Lower lobe of right lung (tissue), 2 donors: ENCODE measurements at regions not wholly inside any gene's neighbourhood (a gene's known extent, or its start where the extent isn't known, plus 50 kb on each side); places are given as distances from the start of the nearest gene placed in this dataset.

Experiments used
- ATAC-seq, 2 donors: fragments of 200-7000 bp; cut with Tn5 transposase; one replicate each; pipeline ENCODE4 v1.9.1; 2020 to 2022; ENCODE audit warnings: mild to moderate bottlenecking in 2 of 2, moderate library complexity in 2 of 2
- DNase-seq: peaks from one replicate; pipeline ENCODE4 v3.0.0-alpha.2; 2020
- H3K27ac ChIP-seq: fragments of 200-600 bp; one replicate; pipeline ENCODE4 v1.8.0; 2022
- H3K27me3 ChIP-seq: fragments of 200-600 bp; one replicate; pipeline ENCODE4 v1.8.0; 2022; ENCODE audit warnings: low read depth
- H3K36me3 ChIP-seq: fragments of 200-600 bp; one replicate; pipeline ENCODE4 v1.8.0; 2022; ENCODE audit warnings: mild to moderate bottlenecking
- H3K4me1 ChIP-seq: fragments of 200-600 bp; one replicate; pipeline ENCODE4 v1.8.0; 2022
- H3K4me3 ChIP-seq: fragments of 200-600 bp; one replicate; pipeline ENCODE4 v1.8.0; 2022; ENCODE audit warnings: mild to moderate bottlenecking
- H3K9me3 ChIP-seq: fragments of 200-600 bp; one replicate; pipeline ENCODE4 v1.8.0; 2022
- CTCF ChIP-seq: fragments of 200-600 bp; IDR thresholded peaks from one replicate; pipeline ENCODE4 v1.8.0; 2022; ENCODE audit warnings: antibody characterized with exemption, mild to moderate bottlenecking
- intact Hi-C: fragments of 100-400 bp; cut with DNase I; formaldehyde crosslinking; loops from one replicate; pipeline ENCODE4 v1.11.0; 2022
- donor health status: DM: no; HTN: yes; CAD: no; lungs with severe emphysema.

GRCh38 chr16:72399811-72400210 is 227.9 kb upstream of the PMFBP1 start:
- Histone ChIP-seq H3K9me3 (no peaks in the 10 kb centered on the region), H3K36me3 (no peaks in the 10 kb centered on the region), H3K4me3 (no peak overlapping the region), H3K27me3 (no peaks in the 10 kb centered on the region), H3K27ac (no peak overlapping the region), H3K4me1 (no peaks in the 10 kb centered on the region)
- intact Hi-C loops, result no loop called here
- no peak for TF ChIP-seq CTCF
- ATAC-seq (no peak), DNase-seq (no peak)

GRCh38 chr16:72397876-72398275 is 225.9 kb upstream of the PMFBP1 start:
- H3K9me3 ChIP-seq, result no peaks in the 10 kb centered on the region
- TF ChIP-seq CTCF, result no peak
- intact Hi-C loops, result no loop called here
- no peak overlapping the region for H3K4me3 ChIP-seq
- H3K27me3 ChIP-seq, result no peaks in the 10 kb centered on the region
- H3K4me1 ChIP-seq, result no peaks in the 10 kb centered on the region
- H3K36me3 ChIP-seq, result no peaks in the 10 kb centered on the region
- H3K27ac ChIP-seq, result no peak overlapping the region
- DNase-seq (no peak), ATAC-seq (no peak)

GRCh38 chr16:72394526-72394925 is 222.6 kb upstream of the PMFBP1 start:
- no peak for TF ChIP-seq CTCF
- intact Hi-C loops, result no loop called here
- ATAC-seq, result no peak

GRCh38 chr16:72389791-72390190 is 217.8 kb upstream of the PMFBP1 start:
- Histone ChIP-seq H3K27ac (no peak overlapping the region), H3K27me3 (no peaks in the 10 kb centered on the region), H3K36me3 (no peaks in the 10 kb centered on the region), H3K9me3 (peaks cover 13% of the 10 kb centered on the region), H3K4me1 (no peaks in the 10 kb centered on the region), H3K4me3 (no peak overlapping the region)
- no peak for TF ChIP-seq CTCF
- intact Hi-C loops, result no loop called here
- no peak for DNase-seq
- no peak for ATAC-seq

More at GRCh38 chr16:72394526-72394925, 222.6 kb upstream of the PMFBP1 start:
- H3K9me3 ChIP-seq, result no peaks in the 10 kb centered on the region
- H3K4me1 ChIP-seq, result no peaks in the 10 kb centered on the region
- no peaks in the 10 kb centered on the region for H3K36me3 ChIP-seq
- no peak overlapping the region for H3K27ac ChIP-seq
- no peak for DNase-seq
- no peaks in the 10 kb centered on the region for H3K27me3 ChIP-seq
- H3K4me3 ChIP-seq, result no peak overlapping the region

- ATAC-seq, result no peak
- no peak for DNase-seq
Measured at GRCh38 chr16:72388007-72388406, 216.1 kb upstream of the PMFBP1 start.

More at GRCh38 chr16:72388007-72388406, 216.1 kb upstream of the PMFBP1 start:
- peaks cover 13% of the 10 kb centered on the region for H3K9me3 ChIP-seq
- H3K4me1 ChIP-seq, result no peaks in the 10 kb centered on the region
- H3K27ac ChIP-seq, result no peak overlapping the region
- H3K4me3 ChIP-seq, result no peak overlapping the region
- intact Hi-C loops, result no loop called here
- TF ChIP-seq CTCF, result no peak
- no peaks in the 10 kb centered on the region for H3K36me3 ChIP-seq
- H3K27me3 ChIP-seq, result no peaks in the 10 kb centered on the region
